Epithelial cell of esophagus (primary cell): ENCODE measurements at regions not wholly inside any gene's neighbourhood (a gene's known extent, or its start where the extent isn't known, plus 50 kb on each side); places are given as distances from the start of the nearest gene placed in this dataset.

Experiments used
- DNase-seq: peaks from one replicate; pipeline ENCODE4 v3.0.0; 2010; ENCODE audit warnings: low read depth
- H3K4me3 ChIP-seq: 2 replicates; pipeline ENCODE4 v1.5.1; 2011; ENCODE audit warnings: mild to moderate bottlenecking, low read length, control low read depth
- TF ChIP-seq, protein P1 (sequence below): IDR thresholded peaks from 2 replicates; pipeline ENCODE4 v1.5.1; 2011; ENCODE audit warnings: low read depth, mild to moderate bottlenecking, low read length, control low read depth, inconsistent platforms; ENCODE audit not compliant: insufficient read depth; ENCODE audit errors: missing control alignments

DNA sequence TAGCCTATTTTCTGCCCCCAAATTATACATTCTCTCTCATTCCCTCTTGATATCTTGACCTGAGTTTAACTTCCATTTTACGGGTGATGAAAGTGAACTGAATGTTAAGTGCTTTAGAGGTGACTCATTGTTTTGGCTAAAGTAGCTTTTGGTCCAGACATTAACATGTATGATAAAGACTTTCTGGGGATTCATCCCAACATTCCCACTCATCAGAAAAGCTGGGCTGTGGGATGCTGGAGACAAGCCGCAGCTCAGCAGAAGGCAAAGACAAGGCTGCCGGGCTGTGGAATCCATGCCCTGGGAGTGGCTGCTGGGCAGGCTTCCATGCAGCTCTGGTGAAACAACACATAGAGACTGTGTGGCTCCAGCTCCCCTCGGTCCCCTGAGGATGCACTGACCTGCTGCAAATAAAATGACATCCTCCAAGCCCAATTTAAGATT is 89.9 kb upstream of the SYNDIG1 start:
- no peak overlapping the region for H3K4me3 ChIP-seq
- TF ChIP-seq, protein P1, sequence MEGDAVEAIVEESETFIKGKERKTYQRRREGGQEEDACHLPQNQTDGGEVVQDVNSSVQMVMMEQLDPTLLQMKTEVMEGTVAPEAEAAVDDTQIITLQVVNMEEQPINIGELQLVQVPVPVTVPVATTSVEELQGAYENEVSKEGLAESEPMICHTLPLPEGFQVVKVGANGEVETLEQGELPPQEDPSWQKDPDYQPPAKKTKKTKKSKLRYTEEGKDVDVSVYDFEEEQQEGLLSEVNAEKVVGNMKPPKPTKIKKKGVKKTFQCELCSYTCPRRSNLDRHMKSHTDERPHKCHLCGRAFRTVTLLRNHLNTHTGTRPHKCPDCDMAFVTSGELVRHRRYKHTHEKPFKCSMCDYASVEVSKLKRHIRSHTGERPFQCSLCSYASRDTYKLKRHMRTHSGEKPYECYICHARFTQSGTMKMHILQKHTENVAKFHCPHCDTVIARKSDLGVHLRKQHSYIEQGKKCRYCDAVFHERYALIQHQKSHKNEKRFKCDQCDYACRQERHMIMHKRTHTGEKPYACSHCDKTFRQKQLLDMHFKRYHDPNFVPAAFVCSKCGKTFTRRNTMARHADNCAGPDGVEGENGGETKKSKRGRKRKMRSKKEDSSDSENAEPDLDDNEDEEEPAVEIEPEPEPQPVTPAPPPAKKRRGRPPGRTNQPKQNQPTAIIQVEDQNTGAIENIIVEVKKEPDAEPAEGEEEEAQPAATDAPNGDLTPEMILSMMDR, result no peak
- DNase-seq, result peak; percentile 34

DNA sequence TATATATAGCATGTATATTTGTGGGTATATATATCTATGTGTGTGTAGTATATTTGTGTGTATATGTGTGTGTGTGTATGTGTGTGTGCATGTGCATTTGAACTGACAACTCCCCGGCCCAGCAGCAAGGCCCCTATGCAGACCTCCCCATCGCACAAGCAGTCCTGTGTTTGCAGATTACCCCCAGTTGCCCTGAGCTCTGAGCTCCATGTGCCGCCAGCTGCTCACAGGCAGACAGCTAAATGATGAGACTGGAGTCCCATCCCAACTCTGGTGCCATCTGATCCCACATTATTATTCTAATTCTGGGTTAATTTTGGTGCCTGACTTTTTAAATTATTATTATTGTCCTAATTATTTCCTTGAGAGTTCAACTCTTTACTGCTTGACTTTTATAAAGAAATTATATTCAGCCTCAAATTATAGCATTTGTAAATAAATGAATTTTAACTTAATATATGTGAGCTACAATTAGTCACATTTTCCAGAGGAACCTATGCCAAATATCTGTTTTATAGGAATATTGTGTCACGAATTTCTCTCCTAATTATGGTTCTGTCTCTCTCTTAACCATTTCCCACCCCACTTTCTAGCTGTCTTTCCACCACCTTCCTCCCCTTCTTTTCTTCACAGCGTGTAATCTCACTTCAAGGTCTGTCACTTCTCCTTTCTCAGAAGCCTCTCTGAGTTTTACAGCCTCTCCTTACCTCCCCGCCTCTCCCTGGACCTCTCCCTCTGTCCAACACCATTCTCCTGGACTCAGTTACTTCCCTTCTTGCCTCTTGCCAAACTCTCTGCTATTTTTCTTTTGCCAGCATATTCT is 90.6 kb upstream of the SYNDIG1 start:
- no peak overlapping the region for H3K4me3 ChIP-seq
- TF ChIP-seq, protein P1, result no peak
- DNase-seq, result no peak

DNA sequence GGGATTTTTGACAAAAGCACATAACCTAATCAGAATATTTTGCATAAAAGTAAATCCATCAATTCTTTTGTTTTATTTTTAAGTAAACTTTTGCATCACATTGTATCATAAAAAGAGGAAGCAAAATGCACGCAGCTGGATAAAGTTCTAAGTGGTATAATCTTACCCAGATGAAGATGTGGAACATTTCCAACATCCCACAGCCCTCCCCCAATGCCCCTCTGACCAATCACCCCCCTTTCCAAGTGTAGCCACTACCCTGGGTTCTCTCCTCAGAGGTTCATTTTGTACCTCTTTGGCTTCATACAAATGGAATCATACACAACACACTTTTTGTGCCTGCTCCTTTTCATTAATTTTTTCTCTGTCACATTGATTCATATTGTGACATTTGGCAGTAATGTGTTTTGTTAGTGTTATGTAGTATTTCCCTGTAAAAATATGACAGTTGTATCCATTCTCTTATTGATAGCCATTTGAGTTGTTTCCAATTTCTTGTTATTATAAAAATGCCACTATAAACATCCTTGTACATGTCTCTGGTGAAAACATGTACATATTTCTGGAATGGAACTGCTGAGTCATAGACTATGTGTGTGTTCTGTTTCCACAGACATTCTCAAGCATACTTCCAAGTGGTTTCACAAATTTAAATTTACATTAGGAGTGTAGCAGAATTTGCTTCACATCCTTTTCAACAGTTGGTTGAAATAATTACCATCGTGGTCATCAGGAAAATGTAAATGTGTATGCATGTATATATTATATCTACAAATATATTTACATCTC is 92.9 kb upstream of the SYNDIG1 start:
- TF ChIP-seq, protein P1, result no peak
- peak; percentile 48 for DNase-seq
- no peak overlapping the region for H3K4me3 ChIP-seq

- DNase-seq, result no peak
- TF ChIP-seq, protein P1, result no peak
- no peak overlapping the region for H3K4me3 ChIP-seq
Observed at GRCh38 chr20:24373372-24373771, 96.1 kb upstream of the SYNDIG1 start.

- TF ChIP-seq, protein P1, result no peak
- no peak overlapping the region for H3K4me3 ChIP-seq
- no peak for DNase-seq
Observed at GRCh38 chr20:24370911-24371695, 98.3 kb upstream of the SYNDIG1 start.

GRCh38 chr20:24370249-24370648 is 99.2 kb upstream of the SYNDIG1 start:
- TF ChIP-seq, protein P1, result no peak

More at GRCh38 chr20:24370249-24370648, 99.2 kb upstream of the SYNDIG1 start:
- DNase-seq, result no peak
- H3K4me3 ChIP-seq, result no peak overlapping the region
